HepG2 (cell line): ENCODE measurements at regions not wholly inside any gene's neighbourhood (a gene's known extent, or its start where the extent isn't known, plus 50 kb on each side); places are given as distances from the start of the nearest gene placed in this dataset.

Source experiments
- HNF4G ChIP-seq, 2 experiments: sonication (generic) in 1 of 2; formaldehyde crosslinking in 1 of 2; IDR thresholded peaks; 2 replicates each; pipeline versions ENCODE4 v1.4.0 to v1.6.1; 2011 to 2020; ENCODE audit warnings: borderline replicate concordance in 2 of 2, low read depth in 2 of 2, mild to moderate bottlenecking in 2 of 2, low read length in 1 of 2, missing genetic modification reagents in 1 of 2, moderate library complexity in 1 of 2
- MAFF ChIP-seq: IDR thresholded peaks from 2 replicates; pipeline ENCODE4 v1.6.1; 2011; ENCODE audit warnings: low read depth, low read length, improper control_type of control experiment
- ZNF121 ChIP-seq: sonication (generic); formaldehyde crosslinking; IDR thresholded peaks from 2 replicates; pipeline ENCODE4 v1.5.0; 2020; ENCODE audit warnings: mild to moderate bottlenecking, missing genetic modification reagents
- ZNF773 ChIP-seq: sonication (generic); formaldehyde crosslinking; IDR thresholded peaks from 2 replicates; pipeline ENCODE4 v1.4.0; 2020; ENCODE audit warnings: missing genetic modification reagents, borderline replicate concordance

DNA sequence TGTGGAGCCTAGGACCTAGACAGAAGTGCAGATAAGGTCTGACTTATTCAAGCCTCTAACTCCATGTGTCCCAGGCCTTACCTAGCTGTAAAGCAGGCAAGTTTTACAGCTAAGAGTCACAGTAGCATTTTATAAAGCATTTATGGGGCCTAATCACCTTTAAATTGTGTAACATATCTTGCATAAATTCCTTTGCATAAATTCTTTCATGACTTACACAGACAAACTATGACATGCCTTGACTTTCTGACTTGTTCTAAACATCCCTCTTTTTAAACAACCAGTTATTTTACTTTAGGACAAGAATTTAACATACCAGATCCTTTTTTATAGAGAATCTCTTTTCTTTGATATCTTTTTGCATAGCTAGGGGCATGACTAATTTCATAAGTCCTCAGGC lies 1257.8 kb upstream of the NRXN1 start:
- TF ChIP-seq ZNF773 (CRISPR knock-in tag) (no peak), HNF4G (IDR thresholded peaks at IDR 0.05; ENCODE audit: borderline replicate concordance, low read depth, low read length) (no peak), HNF4G (CRISPR knock-in tag; IDR thresholded peaks at IDR 0.05; ENCODE audit: borderline replicate concordance, low read depth) (no peak), ZNF121 (CRISPR knock-in tag) (no peak), MAFF (no peak)
